Vagina (tissue), 2 donors: ENCODE measurements at regions not wholly inside any gene's neighbourhood (a gene's known extent, or its start where the extent isn't known, plus 50 kb on each side); places are given as distances from the start of the nearest gene placed in this dataset.

ENCODE experiments used
- CTCF ChIP-seq, 3 experiments: fragments of 450-650 bp in 2 of 3; fragments of 200-600 bp in 1 of 3; sonication (generic) in 1 of 3; IDR thresholded peaks; one replicate each; pipeline ENCODE4 v1.5.1; 2017 to 2019; ENCODE audit warnings: antibody characterized with exemption in 3 of 3, mild to moderate bottlenecking in 2 of 3, moderate library complexity in 2 of 3
- POLR2A ChIP-seq, 2 donors: fragments of 450-650 bp; IDR thresholded peaks; one replicate each; pipeline ENCODE4 v1.6.1; 2017; ENCODE audit warnings: antibody characterized with exemption in 2 of 2, mild to moderate bottlenecking in 2 of 2, moderate library complexity in 2 of 2

GRCh38 chr14:27945512-27945911 is 821.1 kb upstream of the FOXG1 start:
- TF ChIP-seq CTCF (IDR thresholded peaks at IDR 0.05) (no peak), POLR2A (IDR thresholded peaks at IDR 0.05) (no peak)
